ENCODE measurements at regions not wholly inside any gene's neighbourhood (a gene's known extent, or its start where the extent isn't known, plus 50 kb on each side); places are given as distances from the start of the nearest gene placed in this dataset.

DNA sequence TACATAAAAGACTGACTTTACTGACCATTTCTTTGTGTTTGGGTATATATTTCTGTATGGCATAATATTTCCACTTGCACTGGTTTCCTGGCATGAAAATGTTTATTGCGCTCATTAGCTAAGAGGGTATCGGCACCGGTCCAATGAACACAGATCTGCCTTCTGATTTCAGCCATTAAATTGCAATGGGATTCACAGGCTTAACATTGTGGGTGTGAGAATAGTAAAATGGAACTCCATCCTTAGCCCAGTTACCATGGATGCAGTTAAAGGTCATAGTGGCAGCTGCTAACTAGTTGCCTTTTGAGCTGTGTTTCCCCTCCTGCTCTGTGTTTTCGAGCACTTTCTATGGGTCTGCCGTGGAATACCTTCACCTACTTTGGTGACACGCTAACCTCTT, 352.6 kb upstream of the POU3F3 start:
- H2AFZ ChIP-seq (ENCODE audit: low read depth, low read length) = no peak overlapping the region
- TF ChIP-seq, protein P1, sequence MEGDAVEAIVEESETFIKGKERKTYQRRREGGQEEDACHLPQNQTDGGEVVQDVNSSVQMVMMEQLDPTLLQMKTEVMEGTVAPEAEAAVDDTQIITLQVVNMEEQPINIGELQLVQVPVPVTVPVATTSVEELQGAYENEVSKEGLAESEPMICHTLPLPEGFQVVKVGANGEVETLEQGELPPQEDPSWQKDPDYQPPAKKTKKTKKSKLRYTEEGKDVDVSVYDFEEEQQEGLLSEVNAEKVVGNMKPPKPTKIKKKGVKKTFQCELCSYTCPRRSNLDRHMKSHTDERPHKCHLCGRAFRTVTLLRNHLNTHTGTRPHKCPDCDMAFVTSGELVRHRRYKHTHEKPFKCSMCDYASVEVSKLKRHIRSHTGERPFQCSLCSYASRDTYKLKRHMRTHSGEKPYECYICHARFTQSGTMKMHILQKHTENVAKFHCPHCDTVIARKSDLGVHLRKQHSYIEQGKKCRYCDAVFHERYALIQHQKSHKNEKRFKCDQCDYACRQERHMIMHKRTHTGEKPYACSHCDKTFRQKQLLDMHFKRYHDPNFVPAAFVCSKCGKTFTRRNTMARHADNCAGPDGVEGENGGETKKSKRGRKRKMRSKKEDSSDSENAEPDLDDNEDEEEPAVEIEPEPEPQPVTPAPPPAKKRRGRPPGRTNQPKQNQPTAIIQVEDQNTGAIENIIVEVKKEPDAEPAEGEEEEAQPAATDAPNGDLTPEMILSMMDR (IDR thresholded peaks at IDR 0.05; ENCODE audit: poor library complexity, severe bottlenecking) = no peak
- TF ChIP-seq EZH2 (IDR thresholded peaks at IDR 0.05; ENCODE audit: borderline replicate concordance, insufficient read depth, low read length, poor library complexity, severe bottlenecking) (no peak), RAD21 (conservative IDR thresholded peaks at IDR 0.05) (no peak), TAF1 (IDR thresholded peaks at IDR 0.05; ENCODE audit: low read depth) (no peak), POLR2AphosphoS5 (IDR thresholded peaks at IDR 0.05) (no peak), SMC3 (conservative IDR thresholded peaks at IDR 0.05; ENCODE audit: poor library complexity) (no peak), EP300 (conservative IDR thresholded peaks at IDR 0.05; ENCODE audit: poor library complexity, severe bottlenecking) (no peak)
- TF ChIP-seq, protein P2, sequence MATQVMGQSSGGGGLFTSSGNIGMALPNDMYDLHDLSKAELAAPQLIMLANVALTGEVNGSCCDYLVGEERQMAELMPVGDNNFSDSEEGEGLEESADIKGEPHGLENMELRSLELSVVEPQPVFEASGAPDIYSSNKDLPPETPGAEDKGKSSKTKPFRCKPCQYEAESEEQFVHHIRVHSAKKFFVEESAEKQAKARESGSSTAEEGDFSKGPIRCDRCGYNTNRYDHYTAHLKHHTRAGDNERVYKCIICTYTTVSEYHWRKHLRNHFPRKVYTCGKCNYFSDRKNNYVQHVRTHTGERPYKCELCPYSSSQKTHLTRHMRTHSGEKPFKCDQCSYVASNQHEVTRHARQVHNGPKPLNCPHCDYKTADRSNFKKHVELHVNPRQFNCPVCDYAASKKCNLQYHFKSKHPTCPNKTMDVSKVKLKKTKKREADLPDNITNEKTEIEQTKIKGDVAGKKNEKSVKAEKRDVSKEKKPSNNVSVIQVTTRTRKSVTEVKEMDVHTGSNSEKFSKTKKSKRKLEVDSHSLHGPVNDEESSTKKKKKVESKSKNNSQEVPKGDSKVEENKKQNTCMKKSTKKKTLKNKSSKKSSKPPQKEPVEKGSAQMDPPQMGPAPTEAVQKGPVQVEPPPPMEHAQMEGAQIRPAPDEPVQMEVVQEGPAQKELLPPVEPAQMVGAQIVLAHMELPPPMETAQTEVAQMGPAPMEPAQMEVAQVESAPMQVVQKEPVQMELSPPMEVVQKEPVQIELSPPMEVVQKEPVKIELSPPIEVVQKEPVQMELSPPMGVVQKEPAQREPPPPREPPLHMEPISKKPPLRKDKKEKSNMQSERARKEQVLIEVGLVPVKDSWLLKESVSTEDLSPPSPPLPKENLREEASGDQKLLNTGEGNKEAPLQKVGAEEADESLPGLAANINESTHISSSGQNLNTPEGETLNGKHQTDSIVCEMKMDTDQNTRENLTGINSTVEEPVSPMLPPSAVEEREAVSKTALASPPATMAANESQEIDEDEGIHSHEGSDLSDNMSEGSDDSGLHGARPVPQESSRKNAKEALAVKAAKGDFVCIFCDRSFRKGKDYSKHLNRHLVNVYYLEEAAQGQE (IDR thresholded peaks at IDR 0.05; ENCODE audit: borderline replicate concordance) = no peak
- no peak overlapping the region for H3K4me2 ChIP-seq (ENCODE audit: low read length)
- H3F3A ChIP-seq (ENCODE audit: insufficient read depth, low read length, poor library complexity, severe bottlenecking) = no peaks in the 10 kb centered on the region
- no peaks in the 10 kb centered on the region for H3K9me3 ChIP-seq (ENCODE audit: low read length)
- H3K4me3 ChIP-seq (ENCODE audit: low read length) = no peak overlapping the region
- no peaks in the 10 kb centered on the region for H4K20me1 ChIP-seq (ENCODE audit: insufficient read depth)
- H3K79me2 ChIP-seq (replicated peaks; ENCODE audit: insufficient read depth, low read length) = no peaks in the 10 kb centered on the region
- no peaks in the 10 kb centered on the region for H3K27me3 ChIP-seq (ENCODE audit: insufficient read depth, low read depth, low read length)
- no peaks in the 10 kb centered on the region for H3K9me2 ChIP-seq (ENCODE audit: insufficient read depth, low read length)
- no peaks in the 10 kb centered on the region for H3K36me3 ChIP-seq (ENCODE audit: insufficient read depth, low read length)
- no peak overlapping the region for H3K27ac ChIP-seq (ENCODE audit: low read length)
- H3K9ac ChIP-seq (ENCODE audit: low read length) = no peak overlapping the region

DNA sequence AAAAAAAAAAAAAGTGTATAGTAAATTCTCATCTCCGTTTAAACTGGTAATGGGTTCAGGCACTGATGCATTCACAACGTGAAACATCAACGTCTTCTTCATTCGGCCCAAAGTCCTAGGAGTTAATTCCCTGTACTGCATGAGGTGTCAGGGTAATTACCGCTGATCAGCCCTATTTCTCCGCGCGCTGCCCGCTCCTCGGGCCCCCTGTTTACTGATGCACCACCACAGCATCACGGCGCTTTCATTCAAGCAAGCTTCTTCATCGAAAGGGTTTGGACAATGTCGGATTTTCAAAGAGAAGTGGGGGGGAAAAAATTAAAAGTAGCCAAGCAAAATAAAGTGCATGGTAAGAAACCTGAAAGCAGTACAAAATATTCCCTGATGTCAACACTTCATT, 352.0 kb upstream of the POU3F3 start:
- TF ChIP-seq, protein P1 (IDR thresholded peaks at IDR 0.05; ENCODE audit: poor library complexity, severe bottlenecking) = no peak
- TF ChIP-seq EZH2 (IDR thresholded peaks at IDR 0.05; ENCODE audit: borderline replicate concordance, insufficient read depth, low read length, poor library complexity, severe bottlenecking) (no peak), SMC3 (conservative IDR thresholded peaks at IDR 0.05; ENCODE audit: poor library complexity) (no peak), MXI1 (conservative IDR thresholded peaks at IDR 0.05; ENCODE audit: poor library complexity, severe bottlenecking) (no peak), TAF1 (IDR thresholded peaks at IDR 0.05; ENCODE audit: low read depth) (no peak), EP300 (conservative IDR thresholded peaks at IDR 0.05; ENCODE audit: poor library complexity, severe bottlenecking) (no peak), POLR2AphosphoS5 (IDR thresholded peaks at IDR 0.05) (no peak), RAD21 (conservative IDR thresholded peaks at IDR 0.05) (no peak)
- TF ChIP-seq, protein P2 (IDR thresholded peaks at IDR 0.05; ENCODE audit: borderline replicate concordance) = no peak

More for the DNA sequence above, 352.0 kb upstream of the POU3F3 start:
- no peak overlapping the region for H3K4me3 ChIP-seq (ENCODE audit: low read length)
- H3K79me2 ChIP-seq (replicated peaks; ENCODE audit: insufficient read depth, low read length) = no peaks in the 10 kb centered on the region
- H4K20me1 ChIP-seq (ENCODE audit: insufficient read depth) = no peaks in the 10 kb centered on the region
- H3K4me2 ChIP-seq (ENCODE audit: low read length) = no peak overlapping the region
- H3K27me3 ChIP-seq (ENCODE audit: insufficient read depth, low read depth, low read length) = no peaks in the 10 kb centered on the region
- H3K36me3 ChIP-seq (ENCODE audit: insufficient read depth, low read length) = no peaks in the 10 kb centered on the region
- H2AFZ ChIP-seq (ENCODE audit: low read depth, low read length) = no peak overlapping the region
- no peak overlapping the region for H3K27ac ChIP-seq (ENCODE audit: low read length)
- H3F3A ChIP-seq (ENCODE audit: insufficient read depth, low read length, poor library complexity, severe bottlenecking) = no peaks in the 10 kb centered on the region
- H3K9me2 ChIP-seq (ENCODE audit: insufficient read depth, low read length) = no peaks in the 10 kb centered on the region
- H3K9me3 ChIP-seq (ENCODE audit: low read length) = no peaks in the 10 kb centered on the region
- H3K9ac ChIP-seq (ENCODE audit: low read length) = no peak overlapping the region
